ENCODE measurements at regions not wholly inside any gene's neighbourhood (a gene's known extent, or its start where the extent isn't known, plus 50 kb on each side); places are given as distances from the start of the nearest gene placed in this dataset.
"Not testable (repeated sequence)": the region's sequence is repeated elsewhere in the genome, so short reads cannot be mapped to it uniquely, and the experiment has no call there.

GRCh38 chr6:67535946-67536345 lies 1099.1 kb upstream of the ADGRB3 start:
- 85 to 94% methylated on average over 3 of the region's 3 CpGs for WGBS, 2 donors
- Histone ChIP-seq H3K27ac (ENCODE audit: low read depth in 2 of 2, low read length in 1 of 2) (no peak overlapping the region), H3K27me3 (ENCODE audit: control insufficient read depth in 1 of 2, insufficient read depth in 2 of 2, low read length in 2 of 2) (no peaks in the 10 kb centered on the region), H3K9me3 (ENCODE audit: control insufficient read depth in 2 of 2, insufficient read depth in 1 of 2, low read depth in 1 of 2, low read length in 1 of 2) (peaks cover 4 to 6% of the 10 kb centered on the region in 2 donors), H3K4me1 (ENCODE audit: control insufficient read depth in 2 of 2, insufficient read depth in 2 of 2, low read length in 1 of 2) (no peaks in the 10 kb centered on the region), H3K36me3 (ENCODE audit: control insufficient read depth in 2 of 2, insufficient read depth in 2 of 2, low read length in 1 of 2) (no peaks in the 10 kb centered on the region), H3K4me3 (ENCODE audit: low read depth in 1 of 2, low read length in 2 of 2) (no peak overlapping the region)

- Histone ChIP-seq H3K4me1 (ENCODE audit: control insufficient read depth in 2 of 2, insufficient read depth in 2 of 2, low read length in 1 of 2) (no peaks in the 10 kb centered on the region), H3K27me3 (ENCODE audit: control insufficient read depth in 1 of 2, insufficient read depth in 2 of 2, low read length in 2 of 2) (no peaks in the 10 kb centered on the region), H3K9me3 (ENCODE audit: control insufficient read depth in 2 of 2, insufficient read depth in 1 of 2, low read depth in 1 of 2, low read length in 1 of 2) (peaks cover 0 to 4% of the 10 kb centered on the region in 2 donors), H3K27ac (ENCODE audit: low read depth in 2 of 2, low read length in 1 of 2) (no peak overlapping the region), H3K4me3 (ENCODE audit: low read depth in 1 of 2, low read length in 2 of 2) (no peak overlapping the region), H3K36me3 (ENCODE audit: control insufficient read depth in 2 of 2, insufficient read depth in 2 of 2, low read length in 1 of 2) (no peaks in the 10 kb centered on the region)
- WGBS, 2 donors: 70 to 83% methylated on average over 2 of the region's 2 CpGs
Measured at GRCh38 chr6:67506352-67506751, 1128.7 kb upstream of the ADGRB3 start.

DNA sequence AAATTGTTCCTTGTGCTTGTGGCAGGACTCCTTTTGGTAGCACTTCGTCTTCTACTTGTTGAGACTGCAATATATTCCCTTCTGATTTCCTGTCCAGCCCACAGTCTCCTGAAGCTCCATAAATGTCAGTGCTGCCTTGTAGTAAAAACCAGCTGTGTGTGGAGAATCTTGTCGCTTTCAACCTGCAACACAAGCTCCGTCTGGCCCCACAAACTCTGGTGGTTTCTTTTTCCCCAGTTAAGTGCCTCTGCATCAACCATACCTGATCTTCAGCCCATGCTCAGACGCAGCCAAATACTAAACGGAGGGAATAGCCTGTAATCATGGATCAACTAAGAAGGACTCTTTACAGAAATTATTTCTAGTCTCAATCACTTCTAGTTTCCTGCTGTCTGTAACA lies 1133.3 kb upstream of the ADGRB3 start:
- Histone ChIP-seq H3K4me3 (ENCODE audit: low read depth in 1 of 2, low read length in 2 of 2) (no peak overlapping the region), H3K27ac (ENCODE audit: low read depth in 2 of 2, low read length in 1 of 2) (no peak overlapping the region), H3K36me3 (ENCODE audit: control insufficient read depth in 2 of 2, insufficient read depth in 2 of 2, low read length in 1 of 2) (no peaks in the 10 kb centered on the region), H3K9me3 (ENCODE audit: control insufficient read depth in 2 of 2, insufficient read depth in 1 of 2, low read depth in 1 of 2, low read length in 1 of 2) (peaks cover 0 to 4% of the 10 kb centered on the region in 2 donors), H3K27me3 (ENCODE audit: control insufficient read depth in 1 of 2, insufficient read depth in 2 of 2, low read length in 2 of 2) (no peaks in the 10 kb centered on the region), H3K4me1 (ENCODE audit: control insufficient read depth in 2 of 2, insufficient read depth in 2 of 2, low read length in 1 of 2) (no peaks in the 10 kb centered on the region)
- WGBS, 2 donors: 58% methylated on average over 5 of the region's 5 CpGs

DNA sequence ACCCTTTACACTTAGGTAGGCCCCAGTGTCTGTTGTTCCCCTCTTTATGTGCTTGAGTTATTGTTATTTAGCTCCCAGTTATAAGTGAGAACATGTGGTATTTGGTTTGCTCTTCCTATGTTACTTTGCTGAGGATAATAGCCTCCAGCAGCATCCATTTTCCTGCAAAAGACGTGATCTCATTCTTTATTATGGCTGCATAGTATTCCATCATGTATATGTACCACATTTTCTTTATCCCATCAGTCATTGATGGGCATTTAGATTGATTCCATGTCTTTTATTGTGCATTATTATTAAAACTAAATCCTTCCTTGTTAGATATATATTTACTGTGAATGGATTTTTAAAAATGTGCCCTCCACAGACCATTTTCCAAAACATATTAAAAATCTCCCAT lies 1137.3 kb upstream of the ADGRB3 start:
- Histone ChIP-seq H3K4me3 (ENCODE audit: low read depth in 1 of 2, low read length in 2 of 2) (no peak overlapping the region), H3K36me3 (ENCODE audit: control insufficient read depth in 2 of 2, insufficient read depth in 2 of 2, low read length in 1 of 2) (no peaks in the 10 kb centered on the region), H3K27me3 (ENCODE audit: control insufficient read depth in 1 of 2, insufficient read depth in 2 of 2, low read length in 2 of 2) (no peaks in the 10 kb centered on the region), H3K9me3 (ENCODE audit: control insufficient read depth in 2 of 2, insufficient read depth in 1 of 2, low read depth in 1 of 2, low read length in 1 of 2) (no peaks in the 10 kb centered on the region), H3K4me1 (ENCODE audit: control insufficient read depth in 2 of 2, insufficient read depth in 2 of 2, low read length in 1 of 2) (no peaks in the 10 kb centered on the region), H3K27ac (ENCODE audit: low read depth in 2 of 2, low read length in 1 of 2) (no peak overlapping the region)
- WGBS, 2 donors: 68 to 70% methylated on average over 1 of the region's 1 CpG

- no peaks in the 10 kb centered on the region for H3K9me3 ChIP-seq (ENCODE audit: control insufficient read depth in 2 of 2, insufficient read depth in 1 of 2, low read depth in 1 of 2, low read length in 1 of 2)
- H3K4me3 ChIP-seq (ENCODE audit: low read depth in 1 of 2, low read length in 2 of 2): no peak overlapping the region
- no peaks in the 10 kb centered on the region for H3K4me1 ChIP-seq (ENCODE audit: control insufficient read depth in 2 of 2, insufficient read depth in 2 of 2, low read length in 1 of 2)
- H3K36me3 ChIP-seq (ENCODE audit: control insufficient read depth in 2 of 2, insufficient read depth in 2 of 2, low read length in 1 of 2): no peaks in the 10 kb centered on the region
- no peaks in the 10 kb centered on the region for H3K27me3 ChIP-seq (ENCODE audit: control insufficient read depth in 1 of 2, insufficient read depth in 2 of 2, low read length in 2 of 2)
- H3K27ac ChIP-seq (ENCODE audit: low read depth in 2 of 2, low read length in 1 of 2): no peak overlapping the region
- 63 to 77% methylated on average over 3 of the region's 3 CpGs for WGBS, 2 donors
Measured at GRCh38 chr6:67496191-67496590, 1138.9 kb upstream of the ADGRB3 start.

DNA sequence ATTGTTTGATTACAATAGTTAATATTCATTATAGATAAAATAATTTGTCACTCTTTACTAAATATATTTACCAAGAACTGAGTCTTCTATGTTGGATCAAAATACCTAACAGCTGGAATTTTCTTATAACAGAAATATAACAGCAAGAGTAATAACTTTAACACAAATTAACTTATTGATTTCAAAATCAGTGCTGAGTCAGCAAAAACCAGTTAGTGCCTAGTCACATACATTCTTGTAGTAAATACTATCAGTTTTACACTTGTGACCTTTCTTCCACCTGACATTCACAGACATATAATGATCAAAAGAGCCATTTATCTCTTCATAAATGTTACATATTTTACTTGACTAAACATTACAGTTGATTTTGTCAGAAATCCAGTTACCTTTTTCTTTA lies 1141.4 kb upstream of the ADGRB3 start:
- Histone ChIP-seq H3K4me3 (ENCODE audit: low read depth in 1 of 2, low read length in 2 of 2) (no peak overlapping the region), H3K27ac (ENCODE audit: low read depth in 2 of 2, low read length in 1 of 2) (no peak overlapping the region), H3K36me3 (ENCODE audit: control insufficient read depth in 2 of 2, insufficient read depth in 2 of 2, low read length in 1 of 2) (no peaks in the 10 kb centered on the region), H3K9me3 (ENCODE audit: control insufficient read depth in 2 of 2, insufficient read depth in 1 of 2, low read depth in 1 of 2, low read length in 1 of 2) (no peaks in the 10 kb centered on the region), H3K4me1 (ENCODE audit: control insufficient read depth in 2 of 2, insufficient read depth in 2 of 2, low read length in 1 of 2) (no peaks in the 10 kb centered on the region), H3K27me3 (ENCODE audit: control insufficient read depth in 1 of 2, insufficient read depth in 2 of 2, low read length in 2 of 2) (no peaks in the 10 kb centered on the region)

DNA sequence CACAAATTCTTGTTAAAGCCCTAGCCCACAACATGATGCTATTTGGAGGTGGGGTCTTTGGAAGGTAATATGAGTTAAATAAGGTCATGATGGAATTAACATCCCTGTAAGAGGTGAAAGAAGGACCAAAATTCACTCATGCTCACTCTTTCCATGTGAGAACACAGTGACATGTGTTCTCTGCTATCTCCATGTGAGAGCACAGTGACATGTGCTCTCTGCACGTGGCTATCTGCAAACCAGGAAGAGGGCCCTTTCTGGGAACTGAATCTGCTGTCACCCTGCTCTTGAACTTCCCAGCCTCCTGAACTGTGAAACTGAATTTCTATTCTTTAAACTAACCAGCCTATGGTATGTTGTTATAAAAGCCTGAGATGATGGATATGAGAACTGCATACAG lies 1159.4 kb upstream of the ADGRB3 start:
- Histone ChIP-seq H3K27me3 (ENCODE audit: control insufficient read depth in 1 of 2, insufficient read depth in 2 of 2, low read length in 2 of 2) (no peaks in the 10 kb centered on the region), H3K4me3 (ENCODE audit: low read depth in 1 of 2, low read length in 2 of 2) (no peak overlapping the region), H3K4me1 (ENCODE audit: control insufficient read depth in 2 of 2, insufficient read depth in 2 of 2, low read length in 1 of 2) (no peaks in the 10 kb centered on the region), H3K9me3 (ENCODE audit: control insufficient read depth in 2 of 2, insufficient read depth in 1 of 2, low read depth in 1 of 2, low read length in 1 of 2) (peaks cover 0 to 3% of the 10 kb centered on the region in 2 donors), H3K36me3 (ENCODE audit: control insufficient read depth in 2 of 2, insufficient read depth in 2 of 2, low read length in 1 of 2) (no peaks in the 10 kb centered on the region), H3K27ac (ENCODE audit: low read depth in 2 of 2, low read length in 1 of 2) (no peak overlapping the region)
- 40 to 60% methylated on average over 1 of the region's 1 CpG for WGBS, 2 donors

- H3K9me3 ChIP-seq (ENCODE audit: control insufficient read depth in 2 of 2, insufficient read depth in 1 of 2, low read depth in 1 of 2, low read length in 1 of 2): no peaks in the 10 kb centered on the region
- no peaks in the 10 kb centered on the region for H3K4me1 ChIP-seq (ENCODE audit: control insufficient read depth in 2 of 2, insufficient read depth in 2 of 2, low read length in 1 of 2)
- no peak overlapping the region for H3K4me3 ChIP-seq (ENCODE audit: low read depth in 1 of 2, low read length in 2 of 2)
- WGBS, 2 donors: 75 to 76% methylated on average over 7 of the region's 7 CpGs
- no peaks in the 10 kb centered on the region for H3K36me3 ChIP-seq (ENCODE audit: control insufficient read depth in 2 of 2, insufficient read depth in 2 of 2, low read length in 1 of 2)
- no peak overlapping the region for H3K27ac ChIP-seq (ENCODE audit: low read depth in 2 of 2, low read length in 1 of 2)
- H3K27me3 ChIP-seq (ENCODE audit: control insufficient read depth in 1 of 2, insufficient read depth in 2 of 2, low read length in 2 of 2): no peaks in the 10 kb centered on the region
Measured at GRCh38 chr6:67467341-67467740, 1167.7 kb upstream of the ADGRB3 start.

DNA sequence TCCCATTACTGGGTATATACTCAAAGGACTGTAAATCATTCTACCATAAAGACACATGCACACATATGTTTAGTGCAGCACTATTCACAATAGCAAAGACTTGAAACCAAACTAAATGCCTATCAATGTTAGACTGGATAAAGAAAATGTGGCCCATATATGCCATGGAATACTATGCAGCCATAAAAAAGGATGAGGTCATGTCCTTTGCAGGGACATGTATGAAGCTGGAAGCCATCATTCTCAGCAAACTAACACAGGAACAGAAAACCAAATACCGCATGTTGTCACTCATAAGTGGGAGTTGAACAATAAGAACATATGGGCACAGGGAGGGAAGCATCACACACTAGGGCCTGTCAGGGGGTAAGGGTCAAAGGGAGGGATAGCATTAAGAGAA lies 1172.4 kb upstream of the ADGRB3 start:
- H3K27ac ChIP-seq (ENCODE audit: low read depth in 2 of 2, low read length in 1 of 2); H3K9me3 ChIP-seq (ENCODE audit: control insufficient read depth in 2 of 2, insufficient read depth in 1 of 2, low read depth in 1 of 2, low read length in 1 of 2); H3K36me3 ChIP-seq (ENCODE audit: control insufficient read depth in 2 of 2, insufficient read depth in 2 of 2, low read length in 1 of 2); H3K4me3 ChIP-seq (ENCODE audit: low read depth in 1 of 2, low read length in 2 of 2); H3K27me3 ChIP-seq (ENCODE audit: control insufficient read depth in 1 of 2, insufficient read depth in 2 of 2, low read length in 2 of 2); H3K4me1 ChIP-seq (ENCODE audit: control insufficient read depth in 2 of 2, insufficient read depth in 2 of 2, low read length in 1 of 2): not testable (repeated sequence)
- WGBS, 2 donors: 88 to 95% methylated on average over 1 of the region's 1 CpG

GRCh38 chr6:67459556-67459955 lies 1175.5 kb upstream of the ADGRB3 start:
- H3K4me3 ChIP-seq (ENCODE audit: low read depth in 1 of 2, low read length in 2 of 2): no peak overlapping the region
- H3K9me3 ChIP-seq (ENCODE audit: control insufficient read depth in 2 of 2, insufficient read depth in 1 of 2, low read depth in 1 of 2, low read length in 1 of 2): peaks cover 0 to 3% of the 10 kb centered on the region in 2 donors
- no peaks in the 10 kb centered on the region for H3K36me3 ChIP-seq (ENCODE audit: control insufficient read depth in 2 of 2, insufficient read depth in 2 of 2, low read length in 1 of 2)
- WGBS, 2 donors: 75 to 82% methylated on average over 1 of the region's 1 CpG
- H3K27ac ChIP-seq (ENCODE audit: low read depth in 2 of 2, low read length in 1 of 2): no peak overlapping the region
- H3K27me3 ChIP-seq (ENCODE audit: control insufficient read depth in 1 of 2, insufficient read depth in 2 of 2, low read length in 2 of 2): no peaks in the 10 kb centered on the region
- no peaks in the 10 kb centered on the region for H3K4me1 ChIP-seq (ENCODE audit: control insufficient read depth in 2 of 2, insufficient read depth in 2 of 2, low read length in 1 of 2)

Measured in esophagus (tissue), 2 donors.